OCI-LY1 (cell line): ENCODE measurements at regions not wholly inside any gene's neighbourhood (a gene's known extent, or its start where the extent isn't known, plus 50 kb on each side); places are given as distances from the start of the nearest gene placed in this dataset.

ENCODE experiments used
- H2AFZ ChIP-seq: fragments of 200-600 bp; sonication (generic), shearing (Covaris generic); 2 replicates; pipeline ENCODE4 v1.6.0; 2014; ENCODE audit warnings: antibody characterized with exemption, mild to moderate bottlenecking, low read length
- H3F3A ChIP-seq: fragments of 200-600 bp; sonication (generic), shearing (Covaris generic); 2 replicates; pipeline ENCODE4 v1.6.0; 2014; ENCODE audit warnings: mild to moderate bottlenecking, antibody characterized with exemption, low read length, moderate library complexity; ENCODE audit not compliant: insufficient read depth
- H3K27ac ChIP-seq: fragments of 200-600 bp; sonication (generic); 2 replicates; pipeline ENCODE4 v1.5.1; 2014; ENCODE audit warnings: low read length, mixed run types, mild to moderate bottlenecking, low read depth; ENCODE audit not compliant: poor library complexity, severe bottlenecking
- H3K27me3 ChIP-seq: fragments of 200-600 bp; sonication (generic); 2 replicates; pipeline ENCODE4 v1.6.0; 2014; ENCODE audit warnings: antibody characterized with exemption, mild to moderate bottlenecking, low read length, moderate library complexity; ENCODE audit not compliant: insufficient read depth
- H3K36me3 ChIP-seq: fragments of 200-600 bp; sonication (generic); 2 replicates; pipeline ENCODE4 v1.6.1; 2014; ENCODE audit warnings: mild to moderate bottlenecking, antibody characterized with exemption, low read length, moderate library complexity, mixed read lengths; ENCODE audit not compliant: insufficient read depth
- H3K4me1 ChIP-seq: fragments of 200-600 bp; sonication (generic); 2 replicates; pipeline ENCODE4 v1.5.1; 2014; ENCODE audit warnings: mild to moderate bottlenecking, low read length, moderate library complexity; ENCODE audit not compliant: insufficient read depth, severe bottlenecking
- H3K4me2 ChIP-seq: fragments of 200-600 bp; sonication (generic), shearing (Covaris generic); 2 replicates; pipeline ENCODE4 v1.6.1; 2014; ENCODE audit warnings: low read length
- H3K4me3 ChIP-seq: fragments of 200-600 bp; sonication (generic); 2 replicates; pipeline ENCODE4 v1.5.1; 2014; ENCODE audit warnings: low read length, low read depth, mild to moderate bottlenecking, mixed read lengths; ENCODE audit not compliant: poor library complexity, severe bottlenecking
- H3K79me2 ChIP-seq: fragments of 200-600 bp; shearing (Covaris generic); 2 replicates; pipeline ENCODE4 v1.6.1; 2016; ENCODE audit warnings: mixed run types, low read length, mixed read lengths; ENCODE audit not compliant: insufficient read depth
- H3K9ac ChIP-seq: fragments of 200-600 bp; sonication (generic), shearing (Covaris generic); 2 replicates; pipeline ENCODE4 v1.6.1; 2014; ENCODE audit warnings: mild to moderate bottlenecking, low read length, mixed read lengths
- H3K9me2 ChIP-seq: fragments of 200-600 bp; sonication (generic), shearing (Covaris generic); 2 replicates; pipeline ENCODE4 v1.6.1; 2014; ENCODE audit warnings: low read depth, mild to moderate bottlenecking, low read length, mixed read lengths
- H3K9me3 ChIP-seq: fragments of 200-600 bp; shearing (Covaris generic); 2 replicates; pipeline ENCODE4 v1.6.1; 2014; ENCODE audit warnings: low read length, mixed read lengths
- H4K20me1 ChIP-seq: fragments of 200-600 bp; sonication (generic), shearing (Covaris generic); 2 replicates; pipeline ENCODE4 v1.6.0; 2016; ENCODE audit warnings: mild to moderate bottlenecking, low read length; ENCODE audit not compliant: insufficient read depth
- CTCF ChIP-seq: fragments of 200-600 bp; sonication (generic), shearing (Covaris generic); IDR thresholded peaks from 2 replicates; pipeline ENCODE4 v1.5.1; 2017; ENCODE audit warnings: mild to moderate bottlenecking, antibody characterized with exemption, low read length, moderate library complexity, mixed read lengths
- EZH2 ChIP-seq: fragments of 200-600 bp; sonication (generic), shearing (Covaris generic); IDR thresholded peaks from 2 replicates; pipeline ENCODE4 v1.8.0; 2017; ENCODE audit warnings: borderline replicate concordance, mixed run types, mild to moderate bottlenecking, antibody characterized with exemption, low read length, moderate library complexity, mixed read lengths

- Histone ChIP-seq H2AFZ (no peak overlapping the region), H3K79me2 (no peaks in the 10 kb centered on the region), H4K20me1 (no peaks in the 10 kb centered on the region), H3K9ac (no peak overlapping the region), H3K27me3 (no peaks in the 10 kb centered on the region), H3F3A (no peaks in the 10 kb centered on the region), H3K4me1 (peaks cover 8% of the 10 kb centered on the region), H3K36me3 (no peaks in the 10 kb centered on the region), H3K27ac (no peak overlapping the region), H3K4me3 (no peak overlapping the region), H3K9me2 (no peaks in the 10 kb centered on the region), H3K4me2 (no peak overlapping the region), H3K9me3 (no peaks in the 10 kb centered on the region)
- TF ChIP-seq EZH2: no peak
- peak; percentile 33; the same call in 1 of the 2 replicates for TF ChIP-seq CTCF
These were observed 859.8 kb downstream of the FSCB start for GRCh38 chr14:43647302-43647701.

DNA sequence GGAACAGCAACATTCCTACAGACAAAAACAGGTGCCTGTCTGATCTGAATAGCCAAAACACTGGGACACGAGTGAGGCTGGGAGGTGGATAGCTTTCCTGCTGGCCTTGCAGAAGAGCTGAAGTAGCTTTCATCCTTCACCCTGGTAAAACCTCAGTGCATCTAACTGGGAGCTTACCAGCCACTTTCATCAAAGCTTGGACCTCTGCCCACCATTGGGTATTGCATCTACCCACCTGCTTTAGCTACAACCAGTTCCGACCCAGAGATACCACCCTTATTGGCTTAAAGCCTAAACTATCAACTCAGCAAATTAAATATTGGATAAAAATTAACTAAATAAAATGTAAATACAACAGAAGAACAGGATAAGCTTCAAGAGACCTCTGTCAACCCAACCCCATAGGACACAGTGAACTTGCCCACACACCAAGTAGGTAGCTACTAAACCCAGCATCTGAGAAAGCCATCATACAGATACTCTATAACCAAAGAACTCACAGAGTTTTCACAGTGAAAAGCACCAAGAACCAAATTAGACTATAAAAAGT is 866.3 kb downstream of the FSCB start:
- no peaks in the 10 kb centered on the region for H3K9me2 ChIP-seq
- H3K4me1 ChIP-seq: no peaks in the 10 kb centered on the region
- H3K36me3 ChIP-seq: no peaks in the 10 kb centered on the region
- no peak overlapping the region for H2AFZ ChIP-seq
- no peak overlapping the region for H3K9ac ChIP-seq
- H3K27ac ChIP-seq: no peak overlapping the region
- TF ChIP-seq EZH2 (no peak), CTCF (no peak)
- no peak overlapping the region for H3K4me2 ChIP-seq
- no peaks in the 10 kb centered on the region for H4K20me1 ChIP-seq
- no peaks in the 10 kb centered on the region for H3K27me3 ChIP-seq
- no peaks in the 10 kb centered on the region for H3K79me2 ChIP-seq
- no peaks in the 10 kb centered on the region for H3F3A ChIP-seq
- no peak overlapping the region for H3K4me3 ChIP-seq
- no peaks in the 10 kb centered on the region for H3K9me3 ChIP-seq

GRCh38 chr14:43625294-43625693 is 881.8 kb downstream of the FSCB start:
- H3K27ac ChIP-seq: no peak overlapping the region
- no peak overlapping the region for H3K9ac ChIP-seq
- H3K36me3 ChIP-seq: no peaks in the 10 kb centered on the region
- no peaks in the 10 kb centered on the region for H3K9me2 ChIP-seq
- H2AFZ ChIP-seq: no peak overlapping the region
- no peaks in the 10 kb centered on the region for H3K79me2 ChIP-seq
- H3K27me3 ChIP-seq: no peaks in the 10 kb centered on the region
- H3K4me2 ChIP-seq: no peak overlapping the region
- H3K4me3 ChIP-seq: no peak overlapping the region
- TF ChIP-seq CTCF: no peak
- TF ChIP-seq EZH2: no peak
- no peaks in the 10 kb centered on the region for H3K4me1 ChIP-seq
- H3K9me3 ChIP-seq: no peaks in the 10 kb centered on the region
- H3F3A ChIP-seq: no peaks in the 10 kb centered on the region
- no peaks in the 10 kb centered on the region for H4K20me1 ChIP-seq
